OCI-LY1 (cell line): ENCODE measurements at regions not wholly inside any gene's neighbourhood (a gene's known extent, or its start where the extent isn't known, plus 50 kb on each side); places are given as distances from the start of the nearest gene placed in this dataset.

Source experiments
- EZH2 ChIP-seq: fragments of 200-600 bp; sonication (generic), shearing (Covaris generic); IDR thresholded peaks from 2 replicates; pipeline ENCODE4 v1.8.0; 2017; ENCODE audit warnings: borderline replicate concordance, mixed run types, mild to moderate bottlenecking, antibody characterized with exemption, low read length, moderate library complexity, mixed read lengths
- TF ChIP-seq, protein P1 (sequence below): fragments of 200-600 bp; sonication (generic), shearing (Covaris generic); IDR thresholded peaks from 2 replicates; pipeline ENCODE4 v1.5.1; 2017; ENCODE audit warnings: mild to moderate bottlenecking, antibody characterized with exemption, low read length, moderate library complexity, mixed read lengths

DNA sequence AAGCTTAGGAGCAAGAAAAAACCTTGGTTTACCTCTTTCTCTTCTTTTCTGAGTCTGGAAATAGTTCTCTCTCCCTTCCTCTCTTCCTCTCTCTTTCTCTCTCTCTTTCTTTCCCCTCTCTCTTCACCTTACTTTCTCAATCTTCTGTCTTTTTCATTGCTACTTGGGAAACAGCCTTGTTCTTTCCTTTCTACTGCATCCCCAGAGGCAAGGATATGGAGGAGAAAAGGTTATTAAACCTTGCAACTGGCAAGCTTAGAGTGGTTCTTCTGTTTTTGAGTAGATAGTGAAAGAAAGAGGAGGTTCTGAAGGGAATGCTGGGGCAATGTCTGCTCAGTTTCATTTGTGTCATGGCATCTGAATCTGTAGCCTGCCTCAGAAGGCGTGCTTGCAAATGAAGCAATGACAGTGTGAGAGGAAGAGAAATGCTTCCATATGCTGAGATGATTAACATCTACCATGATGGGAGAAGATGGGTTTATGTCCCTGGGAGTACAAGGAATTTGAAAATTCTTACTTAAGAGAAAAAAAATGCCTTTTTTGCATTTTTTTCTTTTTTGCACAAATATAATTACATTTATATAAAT lies 190.6 kb downstream of the CEP135 start:
- TF ChIP-seq, protein P1, sequence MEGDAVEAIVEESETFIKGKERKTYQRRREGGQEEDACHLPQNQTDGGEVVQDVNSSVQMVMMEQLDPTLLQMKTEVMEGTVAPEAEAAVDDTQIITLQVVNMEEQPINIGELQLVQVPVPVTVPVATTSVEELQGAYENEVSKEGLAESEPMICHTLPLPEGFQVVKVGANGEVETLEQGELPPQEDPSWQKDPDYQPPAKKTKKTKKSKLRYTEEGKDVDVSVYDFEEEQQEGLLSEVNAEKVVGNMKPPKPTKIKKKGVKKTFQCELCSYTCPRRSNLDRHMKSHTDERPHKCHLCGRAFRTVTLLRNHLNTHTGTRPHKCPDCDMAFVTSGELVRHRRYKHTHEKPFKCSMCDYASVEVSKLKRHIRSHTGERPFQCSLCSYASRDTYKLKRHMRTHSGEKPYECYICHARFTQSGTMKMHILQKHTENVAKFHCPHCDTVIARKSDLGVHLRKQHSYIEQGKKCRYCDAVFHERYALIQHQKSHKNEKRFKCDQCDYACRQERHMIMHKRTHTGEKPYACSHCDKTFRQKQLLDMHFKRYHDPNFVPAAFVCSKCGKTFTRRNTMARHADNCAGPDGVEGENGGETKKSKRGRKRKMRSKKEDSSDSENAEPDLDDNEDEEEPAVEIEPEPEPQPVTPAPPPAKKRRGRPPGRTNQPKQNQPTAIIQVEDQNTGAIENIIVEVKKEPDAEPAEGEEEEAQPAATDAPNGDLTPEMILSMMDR = no peak
- TF ChIP-seq EZH2 = no peak
